ENCODE measurements at regions not wholly inside any gene's neighbourhood (a gene's known extent, or its start where the extent isn't known, plus 50 kb on each side); places are given as distances from the start of the nearest gene placed in this dataset.

DNA sequence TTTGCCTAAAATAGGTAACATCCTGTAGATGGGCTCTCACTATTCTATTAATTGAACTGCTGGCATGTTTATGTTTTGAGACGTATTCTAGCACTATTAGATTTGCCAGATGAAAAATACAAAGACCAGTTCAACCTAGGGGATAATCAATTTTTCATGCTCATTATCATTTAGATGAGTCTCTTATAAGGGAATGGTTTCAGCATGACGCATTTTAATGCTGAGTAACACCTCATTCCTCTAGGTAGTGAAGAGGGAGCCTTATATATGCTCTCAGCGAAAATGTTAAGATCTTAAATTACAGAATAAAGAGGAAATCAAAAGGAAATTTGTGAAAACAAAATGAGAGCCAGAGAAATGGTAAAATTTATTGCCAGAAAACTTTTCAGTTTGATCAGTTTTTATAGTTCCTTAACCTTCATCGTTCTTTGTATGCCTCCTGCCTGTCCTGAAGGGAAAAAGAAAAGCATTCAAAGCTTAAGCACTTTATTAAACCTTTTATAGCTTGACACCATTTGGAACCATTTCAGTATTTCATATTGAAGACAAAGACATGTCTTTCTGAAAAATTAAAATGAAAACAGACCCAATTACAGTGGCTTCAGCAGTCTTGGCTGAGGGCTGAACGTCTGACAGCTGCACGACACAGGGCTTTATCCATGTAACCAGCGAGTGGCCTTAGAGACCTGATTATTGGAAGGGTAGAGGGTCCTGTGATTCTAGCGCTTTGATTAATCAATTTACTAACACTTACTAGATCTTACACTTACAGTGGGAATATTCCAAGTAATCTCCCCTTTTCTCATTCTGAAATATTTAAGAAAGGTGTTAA lies 112.8 kb downstream of the ADCYAP1 start:
- TF ChIP-seq, protein P1, sequence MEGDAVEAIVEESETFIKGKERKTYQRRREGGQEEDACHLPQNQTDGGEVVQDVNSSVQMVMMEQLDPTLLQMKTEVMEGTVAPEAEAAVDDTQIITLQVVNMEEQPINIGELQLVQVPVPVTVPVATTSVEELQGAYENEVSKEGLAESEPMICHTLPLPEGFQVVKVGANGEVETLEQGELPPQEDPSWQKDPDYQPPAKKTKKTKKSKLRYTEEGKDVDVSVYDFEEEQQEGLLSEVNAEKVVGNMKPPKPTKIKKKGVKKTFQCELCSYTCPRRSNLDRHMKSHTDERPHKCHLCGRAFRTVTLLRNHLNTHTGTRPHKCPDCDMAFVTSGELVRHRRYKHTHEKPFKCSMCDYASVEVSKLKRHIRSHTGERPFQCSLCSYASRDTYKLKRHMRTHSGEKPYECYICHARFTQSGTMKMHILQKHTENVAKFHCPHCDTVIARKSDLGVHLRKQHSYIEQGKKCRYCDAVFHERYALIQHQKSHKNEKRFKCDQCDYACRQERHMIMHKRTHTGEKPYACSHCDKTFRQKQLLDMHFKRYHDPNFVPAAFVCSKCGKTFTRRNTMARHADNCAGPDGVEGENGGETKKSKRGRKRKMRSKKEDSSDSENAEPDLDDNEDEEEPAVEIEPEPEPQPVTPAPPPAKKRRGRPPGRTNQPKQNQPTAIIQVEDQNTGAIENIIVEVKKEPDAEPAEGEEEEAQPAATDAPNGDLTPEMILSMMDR (IDR thresholded peaks at IDR 0.05), result no peak
- TF ChIP-seq POLR2A (IDR thresholded peaks at IDR 0.05), result no peak

Measured in right lobe of liver (tissue), 4 donors.